ENCODE measurements at regions not wholly inside any gene's neighbourhood (a gene's known extent, or its start where the extent isn't known, plus 50 kb on each side); places are given as distances from the start of the nearest gene placed in this dataset.

DNA sequence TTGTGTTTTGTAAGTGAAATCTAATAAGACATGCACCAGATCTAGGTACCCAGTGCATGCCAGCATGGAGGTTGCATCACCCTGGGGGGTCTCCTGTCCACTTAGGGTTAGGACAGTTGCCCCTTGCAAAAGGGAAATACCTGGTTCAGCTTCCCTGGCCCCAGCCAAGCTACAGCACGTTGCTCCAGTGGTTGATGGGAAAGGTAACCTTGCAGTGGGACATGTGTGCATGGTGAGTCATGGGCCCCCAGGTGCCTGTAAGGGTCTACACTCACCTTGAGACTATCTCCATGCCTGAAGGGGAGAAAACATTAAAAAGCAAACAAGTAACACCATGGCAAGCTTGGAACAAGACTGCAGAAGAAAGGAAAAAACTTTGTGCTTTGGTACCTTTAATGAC lies 143.9 kb downstream of the LSM5 start:
- no peak for ATAC-seq

DNA sequence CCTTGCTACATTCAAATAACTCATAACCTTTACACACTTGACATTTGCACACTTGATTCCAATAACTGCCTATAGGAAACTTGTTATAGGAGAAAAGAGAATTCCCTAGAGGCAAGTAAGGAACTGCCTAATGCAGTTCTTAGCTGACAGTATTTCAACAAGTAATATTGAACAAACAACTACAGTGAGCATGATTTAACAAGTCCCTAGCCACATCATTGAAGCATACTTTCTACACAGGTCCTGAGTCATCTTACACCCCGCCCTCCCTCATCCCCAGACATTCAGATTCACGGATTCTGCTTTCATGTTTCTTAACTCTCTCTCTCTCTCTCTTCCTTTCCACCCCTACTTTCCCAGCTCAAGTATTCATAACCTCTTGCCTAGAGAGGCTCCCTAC lies 153.5 kb downstream of the LSM5 start:
- no peak for ATAC-seq

DNA sequence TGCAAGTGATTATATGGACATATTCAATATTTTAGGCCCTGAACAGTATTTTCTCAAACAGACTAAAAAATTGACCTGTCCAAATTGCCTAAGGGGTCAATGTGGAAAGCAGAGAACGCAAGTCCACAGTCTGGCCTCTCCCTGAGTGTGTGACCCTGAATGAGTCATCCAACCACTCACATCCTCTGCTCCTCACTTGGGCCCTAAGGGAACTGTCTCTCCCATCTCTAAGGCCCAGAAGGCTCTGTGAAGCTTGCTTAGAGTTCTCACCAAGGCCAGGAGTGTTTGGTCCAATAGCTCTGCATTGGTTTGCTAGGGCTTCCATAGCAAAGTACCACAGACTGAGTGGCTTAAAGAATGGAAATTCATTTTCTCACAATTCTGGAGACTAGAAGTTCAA lies 155.1 kb downstream of the LSM5 start:
- ATAC-seq: no peak

DNA sequence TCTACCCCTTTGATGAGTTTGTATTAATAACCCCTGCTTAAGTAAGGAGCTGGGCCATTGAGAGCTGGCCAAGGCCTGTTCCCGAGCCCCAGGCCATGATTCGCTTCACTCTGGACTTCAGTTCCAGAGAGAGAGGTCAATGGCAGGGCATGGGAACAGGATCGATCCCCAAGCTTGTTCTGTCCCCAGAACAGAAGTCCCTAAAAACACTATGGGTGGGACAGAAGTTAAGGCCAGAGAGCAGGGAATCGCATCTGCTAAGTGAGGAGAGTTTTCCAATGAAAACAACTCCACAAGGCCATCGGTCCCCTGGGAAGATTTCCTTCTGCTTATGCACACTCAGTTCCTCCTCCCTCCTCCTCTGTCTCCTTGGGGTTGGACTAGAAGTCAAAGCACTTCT lies 159.6 kb downstream of the LSM5 start:
- no peak for ATAC-seq

DNA sequence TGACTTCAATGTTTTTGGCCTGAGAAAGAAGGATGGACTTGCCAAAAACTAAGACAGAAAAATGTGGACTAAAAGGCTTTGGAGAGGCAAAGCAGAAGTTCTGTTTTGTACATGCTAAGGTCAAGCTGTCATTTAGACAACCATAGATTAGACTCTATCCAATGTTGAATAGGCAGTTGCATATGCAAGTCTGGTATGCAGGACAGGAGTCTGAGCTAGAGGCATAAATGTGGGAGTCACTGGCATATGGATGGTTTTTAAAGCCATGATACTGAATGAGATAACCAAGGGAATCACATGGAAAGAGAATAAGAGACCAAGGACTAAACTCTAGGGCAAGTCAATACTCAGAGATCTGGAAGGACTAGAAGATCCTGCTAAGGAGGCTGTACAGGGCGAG lies 164.1 kb downstream of the LSM5 start:
- no peak for ATAC-seq

DNA sequence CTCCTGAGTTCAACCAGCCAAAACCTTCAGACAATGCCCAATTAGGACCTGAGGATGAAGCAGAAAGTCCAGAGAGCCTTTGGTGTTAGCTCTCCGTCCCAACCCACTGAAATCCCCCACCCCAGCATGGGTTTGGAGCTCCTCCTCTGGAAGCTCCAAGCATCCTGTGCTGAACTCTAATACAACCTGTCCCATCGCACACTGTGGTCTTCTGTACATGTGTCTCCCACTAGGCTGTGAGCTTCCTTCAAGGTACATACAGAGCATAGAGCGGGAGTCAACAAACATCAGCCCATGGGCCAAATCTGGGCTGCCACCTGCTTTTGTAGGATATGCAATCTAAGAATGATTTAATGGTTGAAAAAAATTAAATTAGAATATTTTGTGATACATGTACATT lies 166.5 kb downstream of the LSM5 start:
- ATAC-seq: no peak

DNA sequence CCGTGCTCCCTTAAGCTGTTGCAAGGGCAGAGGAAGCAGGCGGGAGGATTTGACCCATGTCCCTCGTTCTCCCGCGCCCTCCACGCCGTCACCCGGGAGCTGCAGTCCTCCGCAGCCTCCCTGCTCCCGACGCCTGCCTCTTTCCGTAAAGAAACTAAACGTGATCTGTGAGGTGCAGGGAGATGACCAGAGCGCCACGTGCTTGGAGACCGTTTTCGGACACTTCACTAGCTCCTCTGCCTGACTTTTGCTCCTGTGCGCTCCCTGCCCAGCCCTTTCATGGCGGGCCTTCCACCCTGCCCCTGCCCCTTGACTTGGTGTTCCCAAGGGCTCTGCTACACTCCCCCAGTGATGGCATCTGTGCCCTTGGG lies 171.2 kb downstream of the LSM5 start:
- ATAC-seq: no peak

DNA sequence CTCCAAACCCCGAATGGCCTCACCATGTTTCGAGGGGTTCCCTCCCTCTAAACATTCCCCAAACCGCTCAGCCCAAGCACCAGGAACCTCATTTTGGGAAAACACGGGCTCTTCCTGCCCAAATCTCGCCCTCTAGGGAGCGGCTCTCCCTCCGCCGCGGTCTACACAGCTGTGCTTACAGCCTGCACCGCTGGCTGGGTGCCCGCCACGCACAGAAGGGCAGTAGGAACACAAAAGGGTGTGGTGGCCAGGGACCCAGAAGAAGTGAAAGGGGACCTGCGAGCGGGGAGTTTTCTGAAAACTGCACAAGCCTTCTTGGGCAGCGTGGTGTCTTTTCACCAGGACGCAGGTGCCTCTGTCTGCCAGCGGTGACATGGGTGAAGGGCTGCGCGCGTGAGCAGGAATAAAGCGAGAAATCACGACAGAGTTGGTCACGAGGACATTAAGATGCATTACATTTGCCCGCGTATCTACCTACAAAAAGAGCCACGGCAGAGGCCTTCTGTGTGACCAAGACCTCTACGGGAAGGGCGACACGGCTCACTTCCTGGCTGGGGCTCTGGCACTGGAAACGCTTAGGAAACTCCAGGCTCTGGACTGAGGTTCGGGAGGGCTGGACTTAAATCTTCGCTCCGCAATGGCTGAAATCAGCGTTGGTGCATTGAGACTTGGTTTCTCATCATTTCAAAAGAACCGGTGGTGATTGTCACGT lies 171.7 kb downstream of the LSM5 start:
- no peak for ATAC-seq

DNA sequence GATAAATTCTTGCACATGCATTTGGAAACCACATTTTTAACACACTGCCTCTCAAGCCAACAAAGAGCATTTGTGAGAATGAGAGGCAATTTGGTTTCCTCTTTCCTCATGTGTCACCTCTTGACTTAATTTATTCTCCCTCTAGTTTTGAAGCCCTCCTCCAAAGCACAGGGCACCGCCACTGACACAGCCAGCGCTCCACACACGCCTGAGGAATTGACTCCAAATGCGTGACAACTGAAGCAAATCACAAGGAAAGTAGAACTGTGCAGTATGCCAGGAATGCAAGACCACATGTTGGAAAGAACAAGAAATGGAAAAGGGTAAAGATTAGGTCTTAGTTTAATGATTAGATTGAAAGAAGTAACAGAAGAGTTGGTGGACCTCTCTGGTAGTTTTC lies 173.3 kb downstream of the LSM5 start:
- ATAC-seq: no peak

DNA sequence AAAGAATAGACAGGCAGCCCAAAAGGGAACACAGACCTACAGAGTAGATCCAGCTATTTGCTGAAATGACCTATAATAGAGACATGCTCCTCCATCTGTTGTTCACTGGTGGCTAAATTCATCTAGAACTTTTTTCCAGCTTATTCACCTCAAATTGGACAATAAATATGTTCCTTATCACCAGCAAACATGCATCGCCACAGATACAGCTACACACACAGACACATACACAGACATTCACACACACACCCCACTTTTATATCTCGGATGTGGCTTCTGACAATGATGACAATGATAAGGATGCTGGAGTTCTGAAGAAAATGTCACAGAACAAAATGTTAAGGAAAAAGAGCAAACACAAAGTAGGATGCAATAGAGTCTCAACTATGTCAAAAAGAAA lies 175.4 kb downstream of the LSM5 start:
- ATAC-seq: no peak

DNA sequence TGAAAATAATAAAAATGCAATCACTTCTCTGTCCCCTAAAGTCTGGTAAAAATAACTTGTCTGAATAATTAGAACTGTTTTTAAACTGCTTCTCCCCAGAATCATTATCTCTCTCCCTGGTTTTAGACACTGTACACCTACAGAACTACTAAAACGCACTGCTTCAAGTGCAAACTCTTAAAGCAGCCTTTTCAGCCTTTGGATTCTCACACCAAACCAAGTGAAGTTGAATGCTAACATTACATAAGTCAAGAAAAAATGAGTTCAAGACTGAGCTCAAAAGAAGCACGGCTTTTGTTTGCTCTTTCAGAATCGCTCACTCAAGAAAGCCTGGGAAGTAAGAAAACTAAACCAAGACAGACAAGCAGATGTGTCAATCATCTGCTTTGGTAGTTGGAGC lies 188.8 kb downstream of the LSM5 start:
- no peak for ATAC-seq

DNA sequence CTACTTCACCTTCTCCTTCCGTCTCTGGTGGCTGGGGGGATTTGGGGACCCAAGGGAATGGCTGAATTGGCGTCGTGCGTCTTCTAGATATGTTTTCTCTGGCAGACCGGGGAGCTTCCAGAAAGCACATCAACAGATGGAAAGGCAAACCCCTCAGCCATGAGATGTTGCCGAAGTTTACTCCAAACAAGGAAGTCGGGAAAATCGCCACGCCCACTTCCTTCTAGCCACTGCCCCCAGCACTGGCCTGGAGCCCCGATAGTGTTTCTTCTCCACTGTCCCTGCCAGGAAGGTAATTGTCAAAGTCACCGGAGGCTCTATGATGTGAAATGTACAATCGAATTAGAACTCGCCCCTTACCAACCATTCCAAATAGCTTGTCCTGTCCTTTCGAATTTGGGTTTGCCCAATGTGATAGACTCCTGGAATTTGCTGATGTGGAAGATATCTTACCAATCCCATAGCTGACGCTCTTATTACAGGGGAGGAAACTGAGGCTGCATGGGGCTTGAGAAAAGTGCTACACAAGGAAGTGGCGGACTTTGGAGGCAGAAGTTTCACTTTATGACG lies 191.0 kb downstream of the LSM5 start:
- no peak for ATAC-seq

DNA sequence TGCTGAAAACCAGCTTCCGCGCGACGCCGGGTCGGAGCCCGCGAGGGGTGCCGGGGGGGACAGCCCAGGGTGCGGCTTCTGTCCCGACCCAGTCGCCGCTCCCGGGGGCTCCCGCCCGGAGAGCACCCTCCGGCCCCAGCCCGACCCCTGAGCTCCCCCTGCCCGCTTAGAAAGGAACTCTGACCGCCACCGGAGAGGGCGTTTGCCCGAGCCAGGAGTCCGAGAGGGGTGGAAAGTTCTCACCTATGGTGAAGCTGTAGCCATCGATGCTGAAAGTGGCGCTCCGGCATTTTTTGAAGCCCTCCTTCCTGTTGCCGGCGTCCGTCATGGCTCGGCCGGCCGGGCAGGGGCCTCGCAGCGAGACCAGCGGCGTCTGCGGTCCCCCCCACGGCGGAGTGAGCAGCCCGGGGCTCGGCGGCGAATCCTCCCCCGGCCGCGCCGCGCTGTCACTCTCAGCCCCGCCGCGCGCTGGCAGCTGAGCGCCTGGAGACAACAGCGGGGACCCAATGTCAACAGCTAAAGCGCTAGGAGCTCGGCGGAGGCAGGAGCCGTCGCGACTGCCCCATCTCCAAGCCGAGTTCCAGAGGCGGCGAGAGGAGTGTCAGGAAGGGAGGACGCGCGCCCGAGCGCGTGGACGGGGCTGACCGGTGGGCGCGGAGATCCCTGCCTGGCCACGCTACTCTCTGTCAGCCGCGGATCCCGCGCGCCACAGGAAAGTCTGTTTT lies 191.6 kb downstream of the LSM5 start:
- ATAC-seq: no peak

DNA sequence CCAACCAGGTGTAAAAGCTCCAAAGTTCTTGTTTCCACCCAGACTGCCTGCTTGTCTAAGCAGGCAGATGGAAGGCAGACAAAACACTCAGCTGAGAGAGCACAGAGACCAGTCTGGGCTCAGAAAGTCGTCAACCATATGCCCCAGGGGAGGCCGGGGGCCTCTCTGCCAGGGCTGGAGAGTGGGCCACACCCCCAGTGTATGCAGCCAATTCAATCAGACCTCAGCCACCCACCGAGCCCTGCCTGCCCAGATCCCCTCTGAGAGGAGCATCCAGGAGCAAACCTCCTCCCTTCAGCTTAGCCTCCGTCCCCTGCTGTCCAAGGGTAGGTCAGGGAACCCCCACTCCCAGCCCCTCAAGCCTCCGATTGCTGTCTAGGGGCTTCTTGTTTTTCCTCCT lies 196.3 kb downstream of the LSM5 start:
- ATAC-seq: no peak

DNA sequence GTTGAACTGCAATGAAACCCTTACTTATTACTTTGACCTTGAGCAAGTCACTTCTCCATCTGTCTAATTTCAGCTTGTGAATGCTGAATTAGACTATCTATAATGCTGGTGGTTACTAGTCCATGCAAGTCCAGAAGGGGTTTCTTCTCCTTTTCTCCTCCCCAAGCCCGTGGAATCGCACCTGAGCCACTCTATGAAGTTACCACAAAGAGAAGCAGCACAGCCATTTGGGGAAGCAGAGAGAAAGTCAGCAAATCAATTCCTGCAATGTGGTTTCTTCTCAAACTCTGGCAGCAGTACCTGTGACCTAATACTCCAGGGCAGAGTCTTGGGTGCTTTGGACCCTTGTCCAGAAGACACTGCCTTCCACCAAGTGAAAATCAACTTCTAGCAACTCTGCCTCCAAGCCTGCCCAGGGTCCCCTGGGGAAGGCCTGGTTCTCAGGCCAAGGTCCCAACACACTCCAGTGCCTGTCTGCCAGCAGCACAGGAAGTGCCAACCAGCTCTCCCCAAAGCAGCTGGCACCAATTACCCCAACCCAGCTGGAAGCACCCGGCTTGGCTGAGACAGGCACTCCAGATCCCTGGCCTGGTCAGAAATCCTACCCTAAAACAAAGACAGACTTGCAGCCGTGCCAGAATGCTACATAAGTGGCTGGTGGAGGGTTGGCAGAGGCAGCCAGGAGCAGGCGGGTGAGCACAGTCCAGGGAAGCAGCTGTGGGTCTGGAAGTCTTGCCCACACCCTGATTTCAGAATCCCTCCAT lies 200.3 kb downstream of the LSM5 start:
- no peak for ATAC-seq

DNA sequence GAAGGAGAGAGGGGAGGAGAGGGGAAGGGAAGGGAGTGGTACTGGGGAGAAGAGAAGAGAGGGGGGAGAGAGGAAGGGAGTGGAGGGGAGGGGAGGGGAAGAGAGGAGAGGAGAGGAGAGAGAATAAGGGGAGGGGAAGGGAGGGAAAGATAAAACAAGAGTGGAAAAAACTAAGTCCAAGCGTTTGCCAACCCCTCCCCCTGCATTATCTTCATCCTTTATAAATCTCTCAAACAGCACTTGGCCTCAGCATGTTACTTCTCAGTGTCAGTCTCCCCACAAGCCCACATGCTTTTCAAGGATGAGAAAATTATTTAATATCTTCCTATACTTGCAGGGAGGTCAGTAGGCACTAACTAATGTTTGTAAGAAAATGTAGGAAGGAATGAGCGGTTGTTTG lies 204.5 kb downstream of the LSM5 start:
- ATAC-seq: no peak

DNA sequence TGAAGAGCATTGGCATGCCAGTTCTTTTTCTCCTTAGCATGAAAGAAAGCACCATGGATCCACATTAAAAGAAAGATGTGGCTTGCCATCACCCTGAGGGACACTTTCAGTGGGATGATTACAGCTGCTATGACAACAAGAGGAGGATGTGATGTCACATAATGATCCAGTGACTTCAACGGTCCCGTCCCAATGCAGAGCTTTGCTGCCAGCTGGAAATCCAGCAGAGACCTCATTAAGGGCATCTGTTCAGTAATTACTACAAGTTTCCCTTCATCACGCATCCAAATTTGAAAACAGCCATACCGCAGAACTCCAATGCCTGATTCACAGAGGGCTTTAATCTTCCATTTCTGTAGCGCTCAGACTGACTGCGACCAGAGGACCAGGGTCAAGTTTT lies 206.6 kb downstream of the LSM5 start:
- no peak for ATAC-seq

DNA sequence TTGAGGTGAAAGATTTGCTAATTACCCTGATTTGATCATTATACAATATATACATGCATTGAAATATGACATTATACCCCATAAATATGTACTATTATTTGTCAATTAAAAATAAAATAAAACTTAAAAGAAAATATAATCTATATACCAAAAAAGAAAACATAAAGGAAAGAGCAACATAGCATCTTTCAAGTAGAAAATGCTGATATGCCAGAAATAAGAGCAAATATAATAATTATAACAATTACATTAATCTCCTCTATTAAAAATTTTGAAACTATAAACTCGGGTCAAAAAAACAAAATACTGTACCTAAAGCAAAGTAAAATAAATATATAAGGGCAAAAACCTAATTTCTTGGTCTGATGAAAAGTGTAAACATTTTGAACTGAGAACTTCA lies 209.3 kb upstream of the PDE1C start:
- no peak for ATAC-seq

DNA sequence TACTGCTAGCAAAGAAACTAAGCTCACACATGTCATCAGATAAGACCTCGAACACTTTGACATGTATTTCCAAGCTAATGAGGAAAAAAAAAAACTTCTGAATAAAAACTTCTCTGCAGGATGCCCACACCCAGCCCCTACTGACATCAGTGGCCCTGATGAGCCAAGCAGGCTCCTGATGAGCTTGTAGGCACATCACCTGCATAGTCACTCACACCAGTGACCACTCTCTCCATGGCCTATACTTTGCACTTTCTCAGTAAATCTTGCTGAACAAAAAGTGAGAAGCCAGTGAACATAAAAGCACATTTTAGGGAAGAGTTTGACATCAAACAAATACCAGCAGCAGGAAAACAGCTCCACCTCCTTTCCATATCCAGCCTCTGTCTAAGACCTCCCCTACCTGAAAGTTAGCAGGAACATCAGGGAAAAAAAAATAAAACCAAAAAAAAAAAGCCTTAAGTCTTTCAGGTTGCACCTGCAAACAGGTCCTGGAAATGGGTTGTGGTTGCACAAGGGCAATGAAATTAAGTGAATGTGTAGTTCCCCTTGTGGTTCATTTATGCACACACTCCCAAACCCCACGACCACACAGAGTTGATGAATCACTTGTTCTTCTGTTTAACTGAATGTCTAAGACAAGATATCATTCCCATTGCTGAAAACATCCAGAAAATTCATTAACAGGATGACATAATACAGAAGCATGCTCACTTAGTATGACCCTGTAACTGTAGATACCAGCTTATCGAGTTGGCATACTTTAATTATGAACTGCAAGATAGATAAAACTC lies 205.2 kb upstream of the PDE1C start:
- no peak for ATAC-seq

DNA sequence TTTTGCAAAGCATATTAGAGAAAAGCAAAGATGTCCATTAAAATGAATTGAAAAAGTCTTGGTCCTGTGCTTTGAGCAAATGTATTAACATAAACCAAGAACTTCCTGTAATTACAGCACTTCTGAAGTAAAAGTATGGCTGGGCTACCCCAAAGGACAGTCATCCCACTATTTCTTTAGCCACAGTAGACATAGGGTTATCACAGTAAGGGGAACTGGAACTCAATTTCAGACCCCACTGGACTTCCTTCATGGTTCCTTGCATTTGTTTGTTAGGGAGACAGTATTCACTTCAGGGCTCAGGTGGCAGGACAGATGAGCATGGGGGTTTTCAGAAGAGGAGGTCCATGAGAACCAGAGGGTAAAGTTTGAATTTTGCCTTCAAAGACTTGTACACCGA lies 203.1 kb upstream of the PDE1C start:
- no peak for ATAC-seq

DNA sequence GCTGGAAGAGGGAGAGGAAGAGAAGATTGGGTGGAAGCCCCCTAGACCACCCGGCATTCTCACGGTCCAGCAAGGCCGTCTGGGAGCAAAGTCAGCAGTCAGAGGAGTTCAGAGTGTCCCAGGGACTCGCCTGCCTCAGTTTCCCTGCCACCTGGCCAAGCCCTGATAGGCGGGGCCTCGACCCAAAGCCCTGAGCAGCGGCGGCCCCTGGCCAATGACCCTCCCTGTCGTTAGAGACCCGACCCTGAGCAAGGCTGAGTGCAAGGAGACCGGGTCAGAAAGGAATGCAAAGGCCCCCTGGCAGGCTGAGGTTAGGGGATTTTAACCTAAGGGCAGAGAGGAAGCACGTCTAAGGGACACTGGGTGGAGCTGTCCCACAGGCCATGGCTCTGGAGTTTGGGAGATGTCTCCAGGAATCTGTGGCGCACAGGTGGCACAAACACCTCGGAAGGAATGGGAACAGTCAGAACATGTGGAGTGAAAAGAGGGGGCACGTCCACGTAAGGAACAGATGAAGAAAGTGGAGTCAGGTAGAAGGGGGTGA lies 196.8 kb upstream of the PDE1C start:
- no peak for ATAC-seq

DNA sequence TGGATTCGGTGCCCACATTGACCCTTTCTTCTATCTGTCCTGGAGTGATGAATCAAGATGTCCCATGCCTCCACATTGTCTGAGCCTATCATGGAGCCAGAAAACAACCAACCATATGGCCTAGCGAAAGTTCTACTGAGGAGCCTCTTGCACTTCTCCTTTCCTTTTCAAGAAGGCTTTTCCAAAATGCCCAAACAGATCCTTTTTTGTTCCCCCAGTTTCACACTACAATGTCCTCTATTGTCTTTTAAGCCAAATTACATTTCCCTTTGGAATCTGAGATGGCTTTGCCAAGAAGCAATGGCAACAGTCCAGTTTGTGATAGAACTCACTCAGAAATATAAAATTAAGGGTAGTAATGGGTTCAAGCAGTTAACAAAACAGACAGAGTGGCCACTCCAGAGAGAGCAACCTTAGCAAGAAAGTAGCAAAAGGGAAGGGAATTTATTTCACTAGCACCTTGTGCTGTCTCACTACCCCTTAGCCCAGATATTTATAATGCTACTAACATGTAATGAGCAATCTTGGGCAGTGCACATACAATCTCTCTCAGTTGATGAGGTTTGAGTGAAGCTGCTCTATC lies 194.6 kb upstream of the PDE1C start:
- no peak for ATAC-seq
